HFF-Myc (cell line): ENCODE measurements at regions not wholly inside any gene's neighbourhood (a gene's known extent, or its start where the extent isn't known, plus 50 kb on each side); places are given as distances from the start of the nearest gene placed in this dataset.

Experiments
- DNase-seq: peaks from one replicate; pipeline ENCODE4 v3.0.0-alpha.2; 2011; ENCODE audit warnings: low read depth; ENCODE audit errors: extremely low read depth
- H3K4me3 ChIP-seq: replicated peaks from 2 replicates; pipeline ENCODE4 v1.5.1; 2011; ENCODE audit warnings: low read depth, mild to moderate bottlenecking, control low read depth, low read length
- TF ChIP-seq, protein P1 (sequence below): IDR thresholded peaks from 2 replicates; pipeline ENCODE4 v1.5.1; 2012; ENCODE audit warnings: mild to moderate bottlenecking, low read depth, low read length, control low read depth; ENCODE audit errors: missing control alignments

DNA sequence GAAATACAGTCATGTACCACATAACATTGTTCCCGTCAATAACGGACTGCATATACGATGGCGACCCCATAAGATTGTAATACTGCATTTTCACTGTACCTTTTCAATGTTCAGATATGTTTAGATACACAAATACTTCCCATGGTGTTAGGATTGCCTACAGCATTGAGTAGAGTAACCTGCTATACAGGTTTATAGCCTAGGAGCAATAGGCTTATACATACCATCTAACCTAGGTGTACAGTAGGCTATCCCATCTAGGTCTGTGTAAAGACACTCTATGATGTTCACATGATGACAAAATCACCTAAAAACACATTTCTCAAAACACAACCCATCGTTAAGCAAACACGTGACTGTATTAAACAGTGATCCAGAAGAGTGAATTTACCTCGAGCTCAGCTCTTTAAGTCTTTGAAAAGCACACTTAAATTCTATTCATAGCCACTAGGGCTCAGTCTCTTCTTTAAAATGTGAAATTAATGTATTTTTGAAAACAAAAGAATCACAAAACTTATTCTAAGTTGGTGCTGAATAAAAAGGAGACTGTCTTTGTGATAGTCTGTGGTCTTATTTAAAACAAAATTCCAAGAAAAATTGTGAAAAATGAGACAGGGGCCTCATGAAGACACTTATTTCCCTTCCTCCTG lies 239.1 kb upstream of the ARID2 start:
- no peak overlapping the region for H3K4me3 ChIP-seq
- TF ChIP-seq, protein P1, sequence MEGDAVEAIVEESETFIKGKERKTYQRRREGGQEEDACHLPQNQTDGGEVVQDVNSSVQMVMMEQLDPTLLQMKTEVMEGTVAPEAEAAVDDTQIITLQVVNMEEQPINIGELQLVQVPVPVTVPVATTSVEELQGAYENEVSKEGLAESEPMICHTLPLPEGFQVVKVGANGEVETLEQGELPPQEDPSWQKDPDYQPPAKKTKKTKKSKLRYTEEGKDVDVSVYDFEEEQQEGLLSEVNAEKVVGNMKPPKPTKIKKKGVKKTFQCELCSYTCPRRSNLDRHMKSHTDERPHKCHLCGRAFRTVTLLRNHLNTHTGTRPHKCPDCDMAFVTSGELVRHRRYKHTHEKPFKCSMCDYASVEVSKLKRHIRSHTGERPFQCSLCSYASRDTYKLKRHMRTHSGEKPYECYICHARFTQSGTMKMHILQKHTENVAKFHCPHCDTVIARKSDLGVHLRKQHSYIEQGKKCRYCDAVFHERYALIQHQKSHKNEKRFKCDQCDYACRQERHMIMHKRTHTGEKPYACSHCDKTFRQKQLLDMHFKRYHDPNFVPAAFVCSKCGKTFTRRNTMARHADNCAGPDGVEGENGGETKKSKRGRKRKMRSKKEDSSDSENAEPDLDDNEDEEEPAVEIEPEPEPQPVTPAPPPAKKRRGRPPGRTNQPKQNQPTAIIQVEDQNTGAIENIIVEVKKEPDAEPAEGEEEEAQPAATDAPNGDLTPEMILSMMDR = no peak
- DNase-seq = no peak

DNA sequence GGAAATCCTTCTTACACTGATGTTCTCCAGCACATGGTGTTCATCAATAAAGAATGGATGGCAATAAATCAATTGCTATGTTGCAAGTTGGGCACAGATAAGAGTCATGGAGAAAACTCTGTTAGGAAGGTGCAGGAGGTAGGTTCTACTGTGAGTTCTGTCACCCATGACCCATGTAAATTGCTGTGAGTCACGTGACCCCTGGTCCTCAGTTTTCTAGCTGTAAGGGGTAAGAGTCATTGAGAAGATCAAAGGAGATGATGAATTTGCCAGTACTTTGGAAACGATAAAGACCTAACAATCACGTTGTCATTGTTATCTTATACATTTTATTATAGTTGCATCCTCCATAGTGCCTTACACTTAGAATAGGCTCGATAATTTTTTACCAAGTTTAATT lies 235.2 kb upstream of the ARID2 start:
- no peak overlapping the region for H3K4me3 ChIP-seq
- TF ChIP-seq, protein P1 = no peak
- DNase-seq = no peak

DNA sequence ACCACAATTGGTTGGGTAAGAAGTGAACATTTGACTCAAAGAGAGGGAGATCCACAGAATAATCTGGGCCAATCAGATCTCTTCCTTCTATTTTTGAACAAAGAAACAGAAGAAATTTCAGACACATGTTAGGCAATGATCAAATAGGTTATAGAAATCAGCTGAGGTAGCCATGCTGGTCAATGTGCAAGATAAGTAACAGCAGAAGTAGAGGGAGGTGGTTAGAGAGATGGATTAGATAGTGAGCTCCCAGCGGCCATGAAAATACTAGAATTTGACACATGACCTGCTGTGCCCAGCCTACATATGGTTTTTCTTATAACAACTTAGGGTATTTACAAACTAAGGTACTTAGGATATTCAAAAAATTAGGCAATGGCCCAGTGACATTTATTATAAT lies 230.9 kb upstream of the ARID2 start:
- TF ChIP-seq, protein P1 = no peak
- H3K4me3 ChIP-seq = no peak overlapping the region
- no peak for DNase-seq

DNA sequence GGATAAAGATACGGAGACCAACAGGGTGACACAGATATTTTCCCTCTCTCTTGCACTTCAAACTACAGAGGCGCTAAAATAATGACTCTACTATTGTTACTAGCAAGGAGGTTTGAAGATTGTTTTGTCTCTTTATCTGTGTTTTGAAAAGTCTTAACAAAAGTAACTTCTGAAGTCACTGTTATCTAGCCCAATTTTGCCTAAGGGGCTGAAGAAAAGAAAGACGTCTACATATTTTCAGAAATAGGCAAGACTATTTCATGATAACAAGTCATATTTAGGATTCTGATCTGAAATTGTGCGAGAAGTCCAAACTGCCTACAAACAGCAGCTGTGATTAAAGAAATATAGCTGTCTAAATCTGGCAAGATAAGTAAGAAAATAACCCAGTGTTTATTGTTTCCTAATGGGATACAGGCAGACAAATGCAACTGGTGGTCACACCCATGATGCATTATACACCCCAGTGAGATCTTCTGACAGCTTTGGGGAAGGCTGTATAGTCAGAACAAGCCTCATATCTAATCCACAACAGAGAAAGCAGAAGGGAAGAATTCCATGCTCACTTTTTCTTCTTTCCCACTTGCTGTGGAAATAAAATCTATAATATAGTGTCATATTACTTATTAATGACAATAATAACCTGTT lies 226.9 kb upstream of the ARID2 start:
- TF ChIP-seq, protein P1 = no peak
- no peak for DNase-seq
- no peak overlapping the region for H3K4me3 ChIP-seq

DNA sequence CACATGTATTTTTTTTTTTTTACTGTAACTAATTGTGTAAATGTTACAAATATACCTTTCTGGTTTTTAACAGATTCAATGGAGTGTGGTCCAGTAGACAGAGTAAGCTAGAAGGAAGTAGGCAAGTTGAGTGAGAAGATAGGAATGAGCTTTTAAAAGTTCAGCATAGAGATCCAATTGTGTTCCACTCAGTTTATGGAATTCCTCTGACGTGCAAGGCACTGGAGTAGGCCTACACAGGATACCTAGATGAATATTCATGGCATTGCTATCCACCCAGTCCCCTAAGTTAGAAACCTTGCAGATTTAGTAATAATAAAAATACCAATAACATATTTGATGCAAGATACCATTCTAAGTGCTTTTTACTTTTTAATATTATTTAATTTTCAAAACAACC lies 225.6 kb upstream of the ARID2 start:
- no peak for DNase-seq
- no peak overlapping the region for H3K4me3 ChIP-seq
- TF ChIP-seq, protein P1 = no peak

DNA sequence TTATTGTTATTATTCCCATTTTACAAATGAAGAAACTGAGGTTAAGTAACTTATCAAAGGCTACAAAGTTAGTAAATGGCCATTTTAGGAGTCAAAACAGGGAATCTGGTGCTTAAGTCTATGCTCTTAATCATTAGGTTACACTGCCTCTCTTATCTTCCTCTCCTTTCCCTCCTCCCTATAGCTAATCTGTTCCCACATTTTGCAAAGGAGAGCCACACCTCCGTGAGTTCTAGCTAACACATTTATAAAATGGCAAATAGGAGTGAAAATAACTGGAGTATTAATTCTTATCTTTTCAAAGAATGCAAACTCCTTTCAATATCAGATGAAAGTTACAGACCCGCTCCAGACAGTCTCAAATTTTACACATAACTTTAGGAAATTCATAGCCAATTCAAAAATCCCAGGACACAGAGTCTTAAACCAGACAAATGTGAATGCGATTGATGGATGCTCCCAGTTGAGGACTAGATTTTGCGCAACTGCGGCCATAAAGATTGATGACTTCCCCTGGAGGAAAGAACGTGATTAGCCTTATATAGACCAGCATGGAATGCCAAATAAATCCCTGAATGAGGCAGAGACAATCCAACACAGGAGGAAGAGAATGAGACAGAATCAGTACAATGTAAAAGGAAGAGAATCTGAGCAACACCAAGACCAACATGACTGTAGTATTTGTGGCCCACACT lies 225.0 kb upstream of the ARID2 start:
- TF ChIP-seq, protein P1 = no peak
- no peak for DNase-seq
- H3K4me3 ChIP-seq = no peak overlapping the region
